CD4-positive, alpha-beta T cell treated with Interleukin-6 for 4 hours (primary cell): ENCODE measurements at regions not wholly inside any gene's neighbourhood (a gene's known extent, or its start where the extent isn't known, plus 50 kb on each side); places are given as distances from the start of the nearest gene placed in this dataset.
"Not testable (repeated sequence)": the region's sequence is repeated elsewhere in the genome, so short reads cannot be mapped to it uniquely, and the experiment has no call there.

ENCODE experiments used
- DNase-seq: peaks from one replicate; pipeline ENCODE4 v3.0.0-alpha.2; 2020; ENCODE audit warnings: mixed read lengths

DNA sequence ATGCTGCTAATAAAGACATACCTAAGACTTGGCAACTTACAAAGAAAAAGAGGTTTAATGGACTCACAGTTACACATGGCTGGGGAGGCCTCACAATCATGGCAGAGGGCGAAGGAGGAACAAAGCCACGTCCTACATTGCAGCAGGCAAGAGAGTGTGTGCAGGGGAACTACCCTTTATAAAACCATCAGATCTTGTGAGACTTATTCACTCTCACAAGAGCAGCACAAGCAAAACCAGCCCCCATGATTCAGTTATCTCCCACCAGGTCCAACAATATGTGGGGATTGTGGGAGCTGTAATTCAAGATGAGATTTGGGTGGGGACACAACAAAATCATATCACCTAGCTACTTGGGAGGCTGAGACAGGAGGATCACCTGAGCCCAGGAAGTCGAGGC, 202.4 kb downstream of the FAM43A start:
- not testable (repeated sequence) for DNase-seq

DNA sequence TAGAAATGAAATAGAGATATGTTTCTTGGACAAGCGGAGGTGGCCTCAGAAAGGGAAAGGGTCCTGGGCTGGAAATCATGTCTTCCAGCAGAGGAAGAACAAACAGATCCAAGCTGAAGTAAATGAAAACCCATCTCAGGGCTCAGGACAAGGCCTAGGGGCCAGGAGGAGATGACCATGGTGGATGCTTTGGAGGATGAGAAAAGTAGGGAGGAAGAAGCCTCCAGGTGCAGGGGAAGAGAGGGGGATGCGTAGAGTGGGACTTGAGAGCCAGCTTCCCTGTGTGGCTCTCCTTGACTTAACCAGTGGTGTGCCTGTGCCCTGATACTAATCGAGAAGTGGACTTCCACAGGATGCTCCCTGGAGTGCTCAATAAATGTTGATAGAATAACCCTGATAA, 203.2 kb downstream of the FAM43A start:
- DNase-seq, result no peak

DNA sequence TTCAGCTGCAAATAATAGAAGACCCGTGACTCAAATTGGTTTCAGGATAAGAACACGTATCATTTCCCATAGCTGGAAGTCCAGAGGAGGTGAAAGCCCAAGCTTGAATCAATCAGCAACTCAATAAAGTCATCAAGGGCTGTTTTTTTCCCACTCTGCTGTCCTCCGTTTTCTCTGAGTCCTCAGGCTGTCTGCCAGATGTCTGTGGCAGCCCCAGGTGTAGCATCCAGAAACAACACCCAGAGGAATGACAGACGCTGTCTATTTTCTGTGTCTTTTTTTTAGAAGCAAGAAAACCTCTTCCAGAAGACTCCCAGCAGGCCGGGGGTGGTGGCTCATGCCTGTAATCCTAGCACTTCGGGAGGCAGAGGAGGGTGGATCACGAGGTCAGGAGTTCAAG, 204.4 kb downstream of the FAM43A start:
- DNase-seq, result no peak

DNA sequence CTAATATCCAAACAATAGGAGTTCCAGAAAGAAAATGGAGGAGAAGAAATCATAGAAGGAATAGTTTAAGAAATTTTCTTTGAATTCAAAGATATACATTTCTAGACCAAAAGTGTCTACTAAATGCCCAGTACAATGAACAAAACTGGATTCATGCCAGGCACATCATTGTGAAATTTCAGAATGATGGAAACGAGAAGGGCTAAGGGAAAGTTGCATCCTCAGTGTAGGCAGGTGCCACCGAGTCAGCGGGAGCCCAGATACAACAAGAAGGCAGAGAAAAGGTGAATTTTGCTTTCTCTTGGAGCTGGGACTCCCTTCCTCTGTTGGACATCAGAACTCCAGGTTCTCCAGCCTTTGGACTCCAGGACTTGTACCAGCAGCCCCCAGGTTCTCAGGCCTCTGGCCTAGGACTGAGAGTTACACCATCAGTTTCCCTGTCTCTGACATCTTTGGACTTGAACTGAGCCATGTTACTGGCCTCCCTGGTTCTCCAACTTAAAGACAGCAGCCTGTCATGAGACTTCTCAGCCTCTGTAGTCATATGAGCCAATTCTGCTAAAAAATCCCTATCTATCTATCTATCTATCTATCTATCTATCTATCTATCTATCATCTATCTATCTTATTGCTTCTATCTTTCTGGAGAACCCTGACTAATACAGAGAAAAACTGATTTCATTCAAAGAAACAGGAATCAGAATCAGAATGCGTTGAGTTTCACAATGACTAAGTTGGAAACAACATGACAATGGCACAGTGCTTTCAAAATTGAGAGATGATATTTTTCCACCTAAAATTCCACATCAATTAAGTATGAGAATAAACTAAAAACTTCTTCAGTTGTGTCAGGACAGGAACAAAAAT, 207.7 kb downstream of the FAM43A start:
- no peak for DNase-seq

DNA sequence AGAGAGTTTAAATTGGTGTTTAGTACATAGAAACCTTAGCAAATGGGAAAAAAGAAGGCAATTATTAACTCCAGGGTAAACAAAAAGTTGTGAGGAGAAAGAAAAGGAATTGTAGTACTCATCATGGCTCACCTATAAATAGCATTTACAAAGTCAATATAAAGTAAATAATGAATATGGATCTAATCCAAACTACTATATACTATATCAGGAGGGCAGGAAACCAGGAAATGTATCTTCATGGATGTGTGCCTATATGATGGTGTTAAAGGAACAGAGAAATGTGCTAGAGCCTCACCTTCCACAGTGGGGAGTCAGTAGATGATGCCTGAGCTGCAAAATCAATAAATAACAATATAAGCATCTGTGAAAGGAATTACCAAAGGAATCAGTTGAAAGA, 208.9 kb downstream of the FAM43A start:
- DNase-seq, result no peak

DNA sequence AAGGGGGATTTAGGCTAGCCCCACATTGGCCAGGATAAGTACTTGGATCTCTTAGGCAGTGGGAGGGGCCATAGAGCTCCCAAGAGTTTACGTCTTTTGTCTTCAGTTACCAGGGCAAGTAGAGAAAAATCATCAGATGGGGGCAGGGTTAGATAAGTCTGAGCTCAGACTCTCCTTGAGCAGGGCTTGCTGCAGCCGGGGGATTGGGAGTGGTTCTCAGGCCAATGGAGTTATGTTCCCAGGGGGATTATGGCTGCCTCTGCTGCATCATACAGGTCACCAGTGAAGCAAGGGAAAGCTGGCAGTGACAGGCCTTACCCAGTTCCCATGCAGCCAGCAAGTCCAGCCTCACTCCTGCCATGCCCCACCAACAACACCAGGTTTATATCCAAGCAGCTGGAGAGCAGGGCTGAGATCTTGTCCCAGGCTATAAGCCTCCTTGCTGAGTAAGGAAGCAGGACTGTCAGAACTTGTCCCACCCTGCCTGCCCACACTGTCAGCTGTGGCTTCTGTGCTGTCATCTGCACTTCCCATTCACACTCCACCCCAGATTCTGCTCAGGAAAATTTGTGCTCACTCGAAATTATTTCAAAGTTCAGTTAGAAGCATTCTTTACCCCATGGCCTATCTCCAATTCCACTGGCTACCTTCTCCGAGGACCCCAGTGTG, 215.3 kb downstream of the FAM43A start:
- no peak for DNase-seq

DNA sequence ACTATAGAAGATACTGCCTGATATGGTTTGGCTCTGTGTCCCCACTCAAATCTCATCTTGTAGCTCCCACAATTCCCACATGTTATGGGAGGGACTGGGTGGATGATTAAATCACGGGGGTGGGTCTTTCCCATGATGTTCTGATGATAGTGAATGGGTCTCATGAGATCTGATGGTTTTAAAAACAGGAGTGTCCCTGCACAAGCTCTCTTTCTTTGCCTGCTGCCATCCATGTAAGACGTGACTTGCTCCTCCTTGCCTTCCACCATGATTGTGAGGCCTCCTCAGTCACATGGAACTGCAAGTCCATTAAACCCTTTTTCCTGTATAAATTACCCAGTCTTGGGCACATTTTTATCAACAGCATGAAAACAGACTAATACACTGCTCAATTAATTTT, 217.8 kb downstream of the FAM43A start:
- DNase-seq, result not testable (repeated sequence)

DNA sequence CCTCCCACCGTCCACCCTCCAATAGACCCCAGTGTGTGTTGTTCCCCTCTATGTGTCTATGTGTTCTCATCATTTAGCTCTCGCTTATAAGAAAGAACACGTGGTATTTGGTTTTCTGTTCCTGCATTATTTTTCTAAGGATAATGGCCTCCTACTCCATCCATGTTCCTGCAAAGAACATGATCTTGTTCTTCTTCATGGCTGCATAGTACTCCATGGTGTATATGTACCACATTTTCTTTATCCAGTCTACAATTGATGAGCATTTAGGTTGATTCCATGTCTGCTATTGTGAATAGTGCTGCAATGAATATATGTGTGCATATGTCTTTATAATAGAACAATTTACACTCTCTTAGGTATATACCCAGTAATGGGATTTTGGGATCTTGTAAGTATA, 219.3 kb downstream of the FAM43A start:
- DNase-seq, result not testable (repeated sequence)

DNA sequence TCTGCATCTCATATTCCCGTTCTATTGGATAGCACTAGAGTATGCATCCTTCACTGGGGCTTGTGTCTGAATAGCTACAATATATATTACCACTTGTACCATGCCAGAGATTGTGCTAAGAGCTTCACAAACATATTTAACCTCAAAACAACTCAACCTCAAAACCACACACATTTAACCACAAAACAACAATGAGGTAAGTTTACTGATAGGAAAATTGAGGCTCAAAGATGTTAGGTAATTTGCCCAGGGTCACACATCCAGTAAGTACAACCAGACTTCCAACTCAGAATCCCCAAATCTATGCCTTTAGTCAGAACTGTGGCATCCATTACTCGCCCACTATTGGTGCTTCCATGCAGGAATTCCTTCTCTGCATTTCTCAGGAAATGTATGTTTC, 220.0 kb downstream of the FAM43A start:
- DNase-seq, result no peak

DNA sequence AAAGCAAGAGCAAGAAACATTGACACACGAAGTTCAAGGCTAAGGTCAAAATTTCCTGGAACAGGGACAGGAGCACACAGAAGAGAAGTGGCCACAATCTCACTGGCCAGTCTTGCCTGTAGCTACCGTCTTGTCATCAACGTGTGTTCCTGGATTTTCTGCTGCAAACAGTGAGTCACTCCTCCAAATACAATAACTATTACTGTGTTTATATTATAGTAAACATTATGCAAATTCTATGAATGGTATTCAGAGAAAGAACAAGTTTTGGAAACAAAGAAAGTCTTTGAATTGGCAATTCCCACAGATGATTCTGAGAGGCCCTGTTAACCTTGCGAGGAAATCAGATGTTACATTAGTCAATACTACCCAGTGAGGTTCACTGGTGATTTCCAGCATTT, 220.5 kb downstream of the FAM43A start:
- DNase-seq, result no peak

DNA sequence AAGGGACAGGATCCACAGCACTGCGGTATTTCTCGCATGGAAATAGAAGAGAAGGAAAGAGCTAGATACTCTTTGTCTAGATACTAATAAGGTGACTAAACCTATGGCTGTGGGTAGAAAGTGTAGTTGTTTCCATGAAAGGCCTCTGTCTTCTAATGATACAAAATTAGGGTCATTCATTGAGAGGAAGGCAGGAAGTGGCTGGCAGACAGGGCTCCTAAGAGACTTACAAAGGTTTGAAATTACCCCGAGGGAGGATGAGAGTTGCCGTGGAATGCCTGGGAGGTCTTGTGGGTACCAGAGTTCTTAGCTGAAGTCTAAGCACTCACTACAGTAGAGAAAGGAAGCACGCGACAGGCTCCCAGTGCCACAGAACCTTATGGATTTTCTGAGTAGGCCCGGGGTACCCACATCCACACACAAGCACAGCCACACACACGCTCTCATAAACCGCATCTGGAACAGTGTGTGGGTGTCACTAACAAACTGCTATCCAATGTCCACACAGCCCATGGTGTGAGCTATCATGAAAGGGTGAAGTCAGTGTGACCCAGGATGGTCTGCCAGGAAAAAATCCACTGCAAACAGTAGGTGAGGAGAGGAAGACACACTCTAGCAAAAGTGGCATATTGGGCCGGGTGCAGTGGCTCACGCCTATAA, 221.4 kb downstream of the FAM43A start:
- no peak for DNase-seq

DNA sequence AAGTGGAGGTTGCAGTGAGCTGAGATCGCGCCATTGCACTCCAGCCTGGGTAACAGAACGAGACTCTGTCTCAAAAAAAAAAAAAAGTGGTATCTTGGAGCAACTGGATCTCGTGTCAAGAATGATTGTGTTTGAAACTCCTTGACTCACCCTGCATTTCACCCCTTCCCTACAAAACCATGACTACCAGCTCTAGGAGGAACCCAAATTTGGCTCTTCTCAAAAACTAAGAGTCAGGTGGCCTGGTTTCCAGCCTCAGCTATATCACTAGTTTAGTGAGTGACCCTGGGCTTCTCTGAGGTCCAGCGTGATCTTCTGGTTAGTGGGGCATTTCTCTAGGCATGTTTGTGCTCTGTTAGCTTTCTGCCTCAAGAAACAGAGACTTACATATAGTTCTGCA, 222.1 kb downstream of the FAM43A start:
- no peak for DNase-seq

DNA sequence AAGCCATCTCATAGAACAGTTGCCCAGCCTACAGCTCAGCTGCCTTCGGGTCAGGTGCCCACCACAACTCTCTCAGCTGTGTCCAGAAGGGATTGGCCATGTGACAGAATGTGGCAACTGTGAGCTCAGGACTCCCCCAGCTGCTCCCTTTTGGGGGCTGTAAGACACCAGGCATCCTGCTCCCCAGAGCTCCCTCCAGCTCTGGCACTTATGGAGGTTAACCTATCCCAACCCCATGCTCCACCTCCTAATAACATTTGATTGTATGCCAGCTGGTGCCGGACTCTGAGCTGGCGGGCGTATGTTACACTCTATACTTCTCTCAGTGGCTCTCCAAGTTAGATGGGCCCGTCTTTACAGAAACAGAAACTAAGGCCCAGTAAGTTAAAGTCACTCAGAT, 222.8 kb downstream of the FAM43A start:
- DNase-seq, result no peak

DNA sequence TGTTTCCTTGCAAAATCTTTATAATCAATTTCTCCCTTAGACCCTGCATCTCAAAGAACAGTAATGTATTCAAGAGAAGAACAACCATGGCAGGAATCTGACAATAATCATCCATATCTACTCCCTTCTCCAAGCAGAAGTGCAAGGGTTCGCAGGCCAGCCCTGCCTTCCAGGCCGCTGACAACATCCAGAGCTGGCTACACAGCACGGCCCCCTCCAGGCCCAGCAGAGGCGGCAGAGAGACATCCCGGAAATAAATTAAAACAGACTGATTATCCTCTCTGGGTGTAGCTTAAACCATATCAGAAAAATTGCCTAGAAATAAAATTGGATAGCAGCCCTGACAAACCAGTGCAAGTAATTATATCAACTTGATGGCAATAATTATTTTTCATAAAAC, 223.3 kb downstream of the FAM43A start:
- no peak for DNase-seq

DNA sequence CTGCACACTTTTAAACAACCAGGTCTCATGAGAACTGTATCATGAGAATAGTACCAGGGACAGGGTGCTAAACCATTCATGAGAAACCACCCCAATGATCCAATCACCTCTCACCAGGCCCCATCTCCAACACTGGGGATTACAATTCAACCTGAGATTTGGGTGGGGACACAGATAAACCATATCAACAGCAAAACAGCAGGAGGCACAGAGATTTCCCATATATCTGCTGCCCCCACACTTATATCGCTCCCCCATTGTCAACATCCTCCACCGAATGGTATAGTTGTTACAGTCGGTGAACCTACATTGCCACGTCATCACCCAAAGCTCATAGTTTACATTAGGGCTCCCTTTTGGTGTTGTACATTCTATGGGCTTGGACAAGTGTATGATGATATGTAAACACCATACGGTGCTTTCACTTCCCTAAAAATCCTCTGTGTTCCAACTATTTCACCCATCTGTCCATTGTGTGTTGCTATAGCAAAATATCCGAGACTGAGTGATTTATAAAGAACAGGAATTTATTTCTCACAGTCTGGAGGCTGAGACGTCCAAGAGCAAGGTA, 224.8 kb downstream of the FAM43A start:
- no peak for DNase-seq

DNA sequence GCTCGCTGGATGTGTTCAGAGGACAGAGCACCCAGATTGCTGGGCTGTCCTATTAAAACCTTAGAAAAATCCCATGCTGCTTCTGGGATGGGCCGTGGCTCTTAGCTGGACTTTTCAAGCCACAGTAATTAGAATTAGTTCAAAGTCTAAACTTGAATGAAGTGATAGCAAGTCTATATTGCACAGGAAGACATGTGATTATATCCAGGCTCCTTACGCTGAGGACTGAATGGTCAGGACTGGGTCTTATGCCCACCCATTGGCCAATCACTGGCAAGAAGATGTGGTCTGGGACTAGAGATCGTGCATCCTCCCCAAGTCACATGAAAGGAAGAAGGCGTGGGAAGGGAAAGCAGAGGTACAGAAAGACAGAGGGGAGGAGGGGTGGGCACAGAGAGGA, 227.6 kb downstream of the FAM43A start:
- no peak for DNase-seq

DNA sequence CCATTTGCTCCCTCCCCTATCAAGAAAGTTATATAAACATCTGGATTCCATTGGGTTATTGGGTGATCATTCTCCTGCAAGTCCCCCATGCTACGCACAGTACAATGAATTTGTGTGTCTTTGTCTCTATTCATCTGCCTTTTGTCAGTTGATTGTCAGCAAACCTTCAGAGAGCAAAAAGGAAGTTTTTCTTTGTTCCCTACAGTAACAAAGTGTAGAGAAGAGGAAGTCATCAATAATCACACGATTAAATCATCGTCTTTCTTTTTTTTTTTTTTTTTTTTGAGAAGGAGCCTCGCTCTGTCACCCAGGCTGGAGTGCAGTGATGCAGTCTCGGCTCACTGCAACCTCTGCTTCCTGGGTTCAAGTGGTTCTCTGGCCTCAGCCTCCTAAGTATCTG, 239.2 kb downstream of the FAM43A start:
- not testable (repeated sequence) for DNase-seq

DNA sequence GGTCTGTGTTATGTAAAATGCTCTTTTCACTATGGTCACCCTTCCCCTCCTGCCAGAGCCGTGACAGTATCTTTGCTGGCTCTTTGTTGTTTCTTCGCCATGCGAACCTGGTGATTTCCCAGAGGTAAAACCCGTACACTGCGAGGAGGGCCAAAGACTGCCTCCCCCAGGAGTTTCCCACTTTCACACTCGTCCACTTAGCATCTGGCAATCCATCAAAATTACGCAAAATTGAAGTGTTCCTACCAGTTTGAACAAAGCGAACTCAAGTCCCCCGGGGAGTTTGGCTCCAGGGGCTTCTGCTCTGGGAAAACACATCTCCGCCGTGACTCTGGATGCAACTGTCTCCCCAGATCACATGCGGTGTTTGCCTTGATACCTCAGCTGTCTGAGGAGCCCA, 239.9 kb downstream of the FAM43A start:
- no peak for DNase-seq

DNA sequence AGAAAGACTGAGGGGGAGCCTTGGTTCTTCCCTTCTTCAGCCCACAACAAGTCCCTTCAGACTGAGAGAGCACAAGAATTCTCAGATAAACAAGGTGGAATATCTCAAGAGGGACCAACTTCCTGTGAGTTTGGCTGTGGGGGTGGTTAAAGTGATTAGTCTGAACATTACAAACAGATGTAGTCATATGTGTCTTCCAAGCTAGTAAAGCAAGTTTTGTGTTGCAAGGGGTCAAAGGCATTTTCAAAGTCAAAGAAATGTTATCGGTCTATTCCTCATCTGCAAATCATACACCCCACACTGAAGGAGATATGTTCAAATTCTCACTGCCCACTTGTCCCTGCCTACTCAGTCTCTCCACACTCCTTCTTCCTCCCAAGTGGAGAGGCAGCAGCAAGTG, 242.5 kb downstream of the FAM43A start:
- no peak for DNase-seq

DNA sequence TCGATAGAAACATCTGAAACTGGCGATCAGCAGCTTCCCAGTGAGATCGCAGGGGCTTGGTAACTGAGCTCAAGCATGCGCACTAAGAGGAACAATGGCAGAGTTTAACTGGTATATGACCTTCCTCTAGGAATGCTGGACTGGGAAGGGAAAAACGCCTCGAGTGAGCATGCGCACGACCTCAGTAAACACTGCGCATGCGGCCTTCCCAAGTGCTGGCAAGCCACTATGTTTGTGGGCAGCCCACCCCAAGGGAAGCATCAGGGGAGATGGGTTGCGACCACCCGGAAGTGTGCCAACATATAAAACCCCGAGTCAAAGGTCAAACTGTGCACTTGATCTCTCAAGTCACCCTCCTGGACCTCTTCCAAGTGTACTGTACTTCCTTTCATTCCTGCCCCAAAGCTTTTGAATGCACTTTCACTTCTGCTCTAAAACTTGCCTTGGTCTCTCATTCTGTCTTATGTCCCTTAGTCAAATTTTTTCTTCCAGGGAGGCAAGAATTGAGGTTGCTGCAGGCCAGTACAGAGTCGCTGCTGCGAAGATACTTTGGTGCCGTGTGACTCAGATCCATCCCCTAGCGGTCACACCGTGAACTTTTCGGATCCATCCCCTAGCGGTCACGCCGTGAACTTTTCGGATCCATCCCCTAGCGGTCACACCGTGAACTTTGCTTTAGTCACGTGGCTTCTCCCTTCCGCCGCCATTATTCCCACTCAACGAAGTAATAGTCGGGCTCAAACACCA, 243.3 kb downstream of the FAM43A start:
- no peak for DNase-seq

DNA sequence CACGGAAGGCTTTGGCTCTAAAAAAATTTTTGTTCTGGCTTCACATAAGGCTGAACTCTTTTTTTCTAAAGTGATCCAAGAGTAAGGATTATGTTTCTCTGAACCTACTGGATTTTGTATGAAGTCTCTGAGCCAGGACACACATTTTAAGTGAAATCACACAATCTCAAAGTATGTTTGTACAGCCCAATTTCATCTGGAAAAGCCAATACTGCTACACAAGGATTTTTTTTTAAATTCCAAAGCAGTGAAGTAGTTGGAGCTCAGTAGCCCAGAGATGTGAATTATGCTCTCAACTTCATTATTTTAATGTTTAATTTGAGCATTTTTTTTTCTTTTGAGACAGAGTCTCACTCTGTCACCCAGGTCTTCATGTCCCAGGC, 243.9 kb downstream of the FAM43A start:
- DNase-seq, result no peak

DNA sequence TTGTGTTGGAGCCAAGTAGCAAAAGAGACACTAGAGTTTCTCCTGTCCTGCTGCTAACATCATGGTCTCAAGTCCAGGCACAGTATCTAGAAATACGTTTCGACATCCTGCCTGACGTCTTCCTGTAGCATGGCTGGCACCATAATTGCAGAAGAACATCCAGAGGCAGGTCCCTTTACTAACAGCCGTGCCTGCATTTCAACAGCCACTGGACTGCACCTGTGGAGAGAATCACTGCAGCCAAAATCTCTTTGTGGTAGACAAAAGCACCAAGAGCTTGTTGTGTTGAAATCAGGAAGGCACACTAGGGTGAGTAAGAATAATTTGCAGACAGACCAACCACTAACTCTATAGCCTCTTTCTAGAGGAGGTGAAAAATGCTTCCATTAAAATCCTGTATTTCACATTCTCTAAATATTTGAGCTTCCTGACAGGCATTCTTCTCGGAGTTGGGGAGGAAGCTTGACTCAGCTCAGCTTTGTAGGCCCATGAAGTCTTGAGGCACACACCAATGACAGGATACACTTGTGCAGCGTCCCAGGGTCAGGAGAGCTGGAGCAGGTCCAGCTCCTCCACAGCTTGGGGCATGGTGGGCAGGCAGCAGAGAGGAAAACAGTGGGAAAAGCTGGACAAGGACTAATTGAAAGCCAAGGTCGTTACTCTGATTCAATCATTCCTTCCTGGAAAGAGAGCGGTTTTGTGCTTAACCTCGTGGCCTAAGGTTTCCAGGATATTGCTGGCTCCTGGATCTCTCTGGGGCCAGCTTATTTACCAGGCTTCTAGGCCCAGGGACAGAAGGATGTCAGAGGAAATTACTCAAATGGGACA, 244.9 kb downstream of the FAM43A start:
- DNase-seq, result no peak
